Pancreas (tissue), 10 donors: ENCODE measurements at regions not wholly inside any gene's neighbourhood (a gene's known extent, or its start where the extent isn't known, plus 50 kb on each side); places are given as distances from the start of the nearest gene placed in this dataset.
A peak's percentile ranks its signal among the peaks of the same experiment; 100 is the strongest.

ENCODE experiments used
- ATAC-seq, 4 donors: fragments of 200-7000 bp; cut with Tn5 transposase; one replicate each; pipeline versions ENCODE4 v1.8.0 to v1.9.1; 2020; ENCODE audit warnings: mild to moderate bottlenecking in 4 of 4, moderate library complexity in 4 of 4
- DNase-seq, 6 donors: peaks; one replicate each; pipeline ENCODE4 v3.0.0-alpha.2; 2020
- FAIRE-seq: peaks from 2 replicates; lab custom pipeline; 2012; peaks lifted over from hg19 to GRCh38; lab: Jason Lieb, UNC
- H3K27ac ChIP-seq, 4 donors: fragments of 200-600 bp; sonication (generic); 1 replicate in 3 of 4; 2 replicates in 1 of 4; pipeline versions ENCODE4 v1.5.0 to v1.8.0; 2020
- H3K27me3 ChIP-seq, 4 donors: fragments of 200-600 bp; one replicate each; pipeline ENCODE4 v1.8.0; 2021
- H3K36me3 ChIP-seq, 3 donors: fragments of 200-600 bp; sonication (generic) in 1 of 3; one replicate each; pipeline versions ENCODE4 v1.5.0 to v1.8.0; 2020 to 2021
- H3K4me1 ChIP-seq, 3 donors: fragments of 200-600 bp; one replicate each; pipeline ENCODE4 v1.8.0; 2021
- H3K4me3 ChIP-seq, 4 donors: fragments of 200-600 bp; sonication (generic) in 2 of 4; one replicate each; pipeline versions ENCODE4 v1.5.0 to v1.8.0; 2020 to 2021
- H3K9me3 ChIP-seq, 4 donors: fragments of 200-600 bp; one replicate each; pipeline ENCODE4 v1.8.0; 2021
- WGBS, 2 donors: extraction: QIAGEN DNeasy Blood & Tissue Kit; methylation state at CpG; one replicate each; pipeline ENCODE4 v1.1.7; 2013; 5-methylcytosine and 5-hydroxymethylcytosine counted together
- intact Hi-C, 3 donors: fragments of 100-400 bp; cut with DNase I; formaldehyde crosslinking; loops; one replicate each; pipeline versions ENCODE4 v1.11.1 to v1.14.2; 2022
- TF ChIP-seq, protein P1 (sequence below), 4 donors: fragments of 200-600 bp; sonication (generic) in 3 of 4; IDR thresholded peaks; one replicate each; pipeline versions ENCODE4 v1.5.0 to v1.8.0; 2021; ENCODE audit warnings: antibody characterized with exemption in 4 of 4
- donor health status: healthy with polysubstance abuse.
- donor health status: DM: no; HTN: no; CAD: no; lungs with moderate emphysema.
- donor health status: DM: no; HTN: no; CAD: no.
- donor health status: control.
- donor health status: control.
- donor health status: Bipolar disorder and iron deficiency.
- donor health status: DM: yes; HTN: yes; CAD: no.
- donor health status: DM: no; HTN: no; CAD: no.
- donor health status: DM: no; HTN: no; CAD: no.
- donor health status: DM: yes; HTN: yes; CAD: no.

- no peaks in the 10 kb centered on the region for H3K9me3 ChIP-seq
- intact Hi-C loops, result no loop called here
- H3K27me3 ChIP-seq, result no peaks in the 10 kb centered on the region
- WGBS, 2 donors, result 17% methylated on average over 3 of the region's 3 CpGs
- H3K27ac ChIP-seq, result no peak overlapping the region
- TF ChIP-seq, protein P1, sequence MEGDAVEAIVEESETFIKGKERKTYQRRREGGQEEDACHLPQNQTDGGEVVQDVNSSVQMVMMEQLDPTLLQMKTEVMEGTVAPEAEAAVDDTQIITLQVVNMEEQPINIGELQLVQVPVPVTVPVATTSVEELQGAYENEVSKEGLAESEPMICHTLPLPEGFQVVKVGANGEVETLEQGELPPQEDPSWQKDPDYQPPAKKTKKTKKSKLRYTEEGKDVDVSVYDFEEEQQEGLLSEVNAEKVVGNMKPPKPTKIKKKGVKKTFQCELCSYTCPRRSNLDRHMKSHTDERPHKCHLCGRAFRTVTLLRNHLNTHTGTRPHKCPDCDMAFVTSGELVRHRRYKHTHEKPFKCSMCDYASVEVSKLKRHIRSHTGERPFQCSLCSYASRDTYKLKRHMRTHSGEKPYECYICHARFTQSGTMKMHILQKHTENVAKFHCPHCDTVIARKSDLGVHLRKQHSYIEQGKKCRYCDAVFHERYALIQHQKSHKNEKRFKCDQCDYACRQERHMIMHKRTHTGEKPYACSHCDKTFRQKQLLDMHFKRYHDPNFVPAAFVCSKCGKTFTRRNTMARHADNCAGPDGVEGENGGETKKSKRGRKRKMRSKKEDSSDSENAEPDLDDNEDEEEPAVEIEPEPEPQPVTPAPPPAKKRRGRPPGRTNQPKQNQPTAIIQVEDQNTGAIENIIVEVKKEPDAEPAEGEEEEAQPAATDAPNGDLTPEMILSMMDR (IDR thresholded peaks at IDR 0.05), result no peak
- H3K4me3 ChIP-seq, result no peak overlapping the region
- no peaks in the 10 kb centered on the region for H3K4me1 ChIP-seq
- ATAC-seq, result no peak
- H3K36me3 ChIP-seq, result no peaks in the 10 kb centered on the region
- no peak for DNase-seq
- no peak for FAIRE-seq
Observed at GRCh38 chr4:116585246-116585645, 500.1 kb downstream of the TRAM1L1 start.

GRCh38 chr4:116577321-116577720 lies 508.1 kb downstream of the TRAM1L1 start:
- intact Hi-C loops, result no loop called here
- WGBS, 2 donors, result 75 to 85% methylated on average over 1 of the region's 1 CpG

DNA sequence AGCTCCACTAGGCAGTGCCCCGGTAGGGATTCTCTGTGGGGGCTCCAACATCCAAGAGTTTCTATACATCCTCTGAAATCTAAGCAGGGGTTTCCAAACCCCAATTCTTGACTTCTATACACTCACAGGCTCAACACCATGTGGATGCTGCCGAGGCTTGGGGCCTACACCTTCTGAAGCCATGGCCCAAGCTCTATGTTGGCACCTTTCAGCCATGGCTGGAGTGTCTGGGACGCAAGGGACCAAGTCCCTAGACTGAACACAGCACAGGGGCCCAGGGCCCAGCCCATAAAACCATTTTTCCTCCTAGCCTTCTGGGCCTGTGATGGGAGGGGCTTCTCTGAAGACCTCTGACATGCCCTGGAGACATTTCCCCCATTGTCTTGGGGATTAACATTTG lies 511.8 kb downstream of the TRAM1L1 start:
- DNase-seq (peak in 1 of 6 donors; percentile 12), ATAC-seq (no peak), FAIRE-seq (no peak)
- TF ChIP-seq, protein P1 (IDR thresholded peaks at IDR 0.05), result no peak
- no peak overlapping the region for H3K27ac ChIP-seq
- H3K27me3 ChIP-seq, result no peaks in the 10 kb centered on the region
- H3K4me1 ChIP-seq, result no peaks in the 10 kb centered on the region
- no peak overlapping the region for H3K4me3 ChIP-seq
- no peaks in the 10 kb centered on the region for H3K9me3 ChIP-seq
- intact Hi-C loops, result no loop called here
- H3K36me3 ChIP-seq, result no peaks in the 10 kb centered on the region
- 45 to 53% methylated on average over 3 of the region's 3 CpGs for WGBS, 2 donors

More at GRCh38 chr4:116577321-116577720, 508.1 kb downstream of the TRAM1L1 start:
- Histone ChIP-seq H3K4me1 (no peaks in the 10 kb centered on the region), H3K27ac (no peak overlapping the region), H3K9me3 (no peaks in the 10 kb centered on the region), H3K36me3 (no peaks in the 10 kb centered on the region), H3K27me3 (no peaks in the 10 kb centered on the region), H3K4me3 (no peak overlapping the region)
- TF ChIP-seq, protein P1 (IDR thresholded peaks at IDR 0.05), result no peak
- no peak for ATAC-seq
- DNase-seq, result no peak
- FAIRE-seq, result no peak

DNA sequence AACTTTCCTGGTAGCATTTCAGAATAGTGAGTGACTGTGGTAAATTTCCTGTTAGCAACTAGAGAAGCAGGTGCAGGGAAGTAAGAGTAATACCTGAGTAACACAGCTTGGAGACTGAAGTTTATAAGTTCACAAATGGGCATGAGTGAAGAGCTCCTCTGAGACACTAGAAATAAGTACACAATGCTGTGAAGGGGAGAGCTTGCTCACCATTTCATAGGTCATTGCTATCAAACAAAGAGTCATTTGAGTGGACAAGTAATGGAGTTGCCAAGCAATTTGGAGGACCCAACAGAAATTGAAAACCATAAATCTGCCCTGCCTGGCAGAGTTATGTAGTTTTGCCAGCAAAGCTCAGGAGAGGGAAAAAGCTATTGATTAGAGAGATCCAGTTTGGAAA lies 523.6 kb downstream of the TRAM1L1 start:
- intact Hi-C loops, result no loop called here
- DNase-seq (no peak), FAIRE-seq (no peak), ATAC-seq (no peak)
- Histone ChIP-seq H3K4me1 (no peaks in the 10 kb centered on the region), H3K27ac (no peak overlapping the region), H3K4me3 (no peak overlapping the region), H3K36me3 (no peaks in the 10 kb centered on the region), H3K9me3 (no peaks in the 10 kb centered on the region), H3K27me3 (no peaks in the 10 kb centered on the region)
- TF ChIP-seq, protein P1 (IDR thresholded peaks at IDR 0.05), result no peak

GRCh38 chr4:116551806-116552205 lies 533.6 kb downstream of the TRAM1L1 start:
- 25 to 45% methylated on average over 1 of the region's 1 CpG for WGBS, 2 donors
- no peak overlapping the region for H3K4me3 ChIP-seq

More at GRCh38 chr4:116551806-116552205, 533.6 kb downstream of the TRAM1L1 start:
- TF ChIP-seq, protein P1 (IDR thresholded peaks at IDR 0.05), result no peak
- Histone ChIP-seq H3K27me3 (no peaks in the 10 kb centered on the region), H3K9me3 (peaks cover 0 to 3% (median 0%) of the 10 kb centered on the region in 4 donors), H3K27ac (no peak overlapping the region), H3K36me3 (no peaks in the 10 kb centered on the region), H3K4me1 (no peaks in the 10 kb centered on the region)
- ATAC-seq, result no peak
- no peak for DNase-seq
- intact Hi-C loops, result no loop called here
- no peak for FAIRE-seq
